GM23338 (cell line): ENCODE measurements at regions not wholly inside any gene's neighbourhood (a gene's known extent, or its start where the extent isn't known, plus 50 kb on each side); places are given as distances from the start of the nearest gene placed in this dataset.

Experiments
- ATAC-seq: fragments of 200-7000 bp; cut with Tn5 transposase; 3 replicates; pipeline ENCODE4 v1.9.1; 2020
- DNase-seq: peaks from one replicate; pipeline ENCODE4 v3.0.0-alpha.2; 2015; ENCODE audit warnings: low spot score
- H2AFZ ChIP-seq: fragments of 200-600 bp; sonication (generic); 2 replicates; pipeline ENCODE4 v1.8.0; 2016; ENCODE audit warnings: antibody characterized with exemption, mild to moderate bottlenecking, moderate library complexity
- H3F3A ChIP-seq: fragments of 200-600 bp; sonication (generic); replicated peaks from 2 replicates; pipeline ENCODE4 v1.8.0; 2017; ENCODE audit warnings: antibody characterized with exemption, mixed run types, low read depth
- H3K27ac ChIP-seq: fragments of 200-600 bp; sonication (generic); 2 replicates; pipeline ENCODE4 v1.6.1; 2016; ENCODE audit warnings: low read depth
- H3K27me3 ChIP-seq: fragments of 200-600 bp; sonication (generic); 2 replicates; pipeline ENCODE4 v1.8.0; 2016; ENCODE audit warnings: mild to moderate bottlenecking, mixed run types, moderate library complexity; ENCODE audit not compliant: insufficient read depth
- H3K36me3 ChIP-seq: fragments of 200-600 bp; sonication (generic); 2 replicates; pipeline ENCODE4 v1.8.0; 2016; ENCODE audit warnings: mild to moderate bottlenecking; ENCODE audit not compliant: insufficient read depth
- H3K4me1 ChIP-seq: fragments of 200-600 bp; sonication (generic); 2 replicates; pipeline ENCODE4 v1.8.0; 2016; ENCODE audit warnings: mild to moderate bottlenecking, moderate library complexity; ENCODE audit not compliant: insufficient read depth
- H3K4me2 ChIP-seq: fragments of 200-600 bp; sonication (generic); 2 replicates; pipeline ENCODE4 v1.7.1; 2017; ENCODE audit warnings: mixed run types
- H3K4me3 ChIP-seq: fragments of 200-600 bp; sonication (generic); 2 replicates; pipeline ENCODE4 v1.6.1; 2016; ENCODE audit warnings: mixed run types
- H3K79me2 ChIP-seq: fragments of 200-600 bp; sonication (generic); replicated peaks from 2 replicates; pipeline ENCODE4 v1.8.0; 2017; ENCODE audit warnings: mild to moderate bottlenecking; ENCODE audit not compliant: insufficient read depth
- H3K9me2 ChIP-seq: fragments of 200-600 bp; sonication (generic); 2 replicates; pipeline ENCODE4 v1.8.0; 2017; ENCODE audit not compliant: insufficient read depth
- H4K20me1 ChIP-seq: fragments of 200-600 bp; sonication (generic); replicated peaks from 2 replicates; pipeline ENCODE4 v1.8.0; 2017; ENCODE audit warnings: mild to moderate bottlenecking; ENCODE audit not compliant: insufficient read depth
- H3K27ac Mint-ChIP-seq: 2 replicates; pipeline ENCODE4 v1.8.0; 2020; ENCODE audit warnings: inconsistent platforms, mild to moderate bottlenecking, moderate library complexity, mixed read lengths
- H3K27me3 Mint-ChIP-seq: 3 replicates; pipeline ENCODE4 v1.8.0; 2022; ENCODE audit warnings: low read depth, mild to moderate bottlenecking, moderate library complexity, mixed read lengths, inconsistent platforms; ENCODE audit not compliant: insufficient read depth, poor library complexity
- H3K36me3 Mint-ChIP-seq: 3 replicates; pipeline ENCODE4 v1.8.0; 2021; ENCODE audit warnings: low read depth, mild to moderate bottlenecking, inconsistent platforms, moderate library complexity, mixed read lengths
- H3K4me1 Mint-ChIP-seq: 3 replicates; pipeline ENCODE4 v1.8.0; 2020; ENCODE audit warnings: mild to moderate bottlenecking, inconsistent platforms, mixed read lengths
- H3K4me3 Mint-ChIP-seq: 3 replicates; pipeline ENCODE4 v1.8.0; 2021; ENCODE audit warnings: moderate library complexity, mild to moderate bottlenecking, inconsistent platforms, mixed read lengths
- H3K9me3 Mint-ChIP-seq: 3 replicates; pipeline ENCODE4 v1.8.0; 2020; ENCODE audit warnings: moderate library complexity, mild to moderate bottlenecking, inconsistent platforms, mixed read lengths
- CREB1 ChIP-seq: fragments of 250-450 bp; sonication (Bioruptor Pico); IDR thresholded peaks from 2 replicates; pipeline ENCODE4 v1.5.0; 2020; ENCODE audit warnings: low read depth, mild to moderate bottlenecking, moderate library complexity
- EZH2phosphoT487 ChIP-seq: fragments of 200-600 bp; sonication (generic); IDR thresholded peaks from one replicate; pipeline ENCODE4 v1.8.1; 2018; ENCODE audit warnings: antibody characterized with exemption; ENCODE audit not compliant: unreplicated experiment
- ZNF114 ChIP-seq: fragments of 250-450 bp; sonication (Bioruptor Pico); IDR thresholded peaks from 2 replicates; pipeline ENCODE4 v1.5.0; 2020; ENCODE audit warnings: mild to moderate bottlenecking, moderate library complexity
- ZNF462 ChIP-seq: fragments of 250-450 bp; sonication (Bioruptor Pico); IDR thresholded peaks from 2 replicates; pipeline ENCODE4 v1.5.0; 2020; ENCODE audit warnings: mild to moderate bottlenecking, moderate library complexity

GRCh38 chr5:104019956-104020355, 457.4 kb upstream of the NUDT12 start (continued):
- TF ChIP-seq ZNF462 (CRISPR knock-in tag), result no peak
- TF ChIP-seq EZH2phosphoT487, result no peak
- TF ChIP-seq ZNF114, result no peak

GRCh38 chr5:104018299-104018698, 455.7 kb upstream of the NUDT12 start:
- no peak for TF ChIP-seq CREB1
- TF ChIP-seq ZNF462 (CRISPR knock-in tag), result no peak
- peaks cover 17% of the 10 kb centered on the region; the same call in 2 of the 3 replicates for H3K9me3 Mint-ChIP-seq
- no peak for DNase-seq

More at GRCh38 chr5:104018299-104018698, 455.7 kb upstream of the NUDT12 start:
- H2AFZ ChIP-seq, result no peak overlapping the region
- no peaks in the 10 kb centered on the region for H3K4me1 ChIP-seq
- no peaks in the 10 kb centered on the region for H3K79me2 ChIP-seq
- Mint-ChIP-seq H3K27me3 (no peaks in the 10 kb centered on the region), H3K27ac (no peak overlapping the region), H3K4me3 (no peak overlapping the region), H3K36me3 (peaks cover 15% of the 10 kb centered on the region; the same call in 2 of the 3 replicates), H3K4me1 (no peaks in the 10 kb centered on the region)
- no peak overlapping the region for H3K4me2 ChIP-seq
- H3K36me3 ChIP-seq, result peaks cover 12% of the 10 kb centered on the region
- H3F3A ChIP-seq, result no peaks in the 10 kb centered on the region
- H3K27me3 ChIP-seq, result no peaks in the 10 kb centered on the region
- H4K20me1 ChIP-seq, result no peaks in the 10 kb centered on the region
- ATAC-seq, result no peak
- no peak overlapping the region for H3K4me3 ChIP-seq
- no peak overlapping the region for H3K27ac ChIP-seq
- no peaks in the 10 kb centered on the region for H3K9me2 ChIP-seq
